ENCODE measurements at regions not wholly inside any gene's neighbourhood (a gene's known extent, or its start where the extent isn't known, plus 50 kb on each side); places are given as distances from the start of the nearest gene placed in this dataset.

DNA sequence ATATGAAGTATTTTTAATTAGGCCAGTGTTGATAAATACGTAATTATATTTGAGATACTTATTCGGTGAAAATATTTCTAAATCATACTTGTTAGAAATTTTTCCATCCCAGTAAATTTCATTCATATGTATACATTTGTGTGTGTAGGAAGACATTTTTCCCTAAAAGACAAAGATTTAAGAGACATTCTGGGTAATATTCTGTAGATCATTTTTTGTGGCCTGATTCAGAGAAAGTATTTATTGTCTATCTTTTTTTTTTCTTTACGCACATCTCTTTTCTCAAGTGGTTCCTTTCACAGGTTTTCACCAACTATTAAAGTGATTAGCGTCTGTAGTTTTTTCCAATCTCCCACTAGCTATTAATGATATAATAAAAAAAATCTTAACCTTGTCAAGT, 224.1 kb downstream of the MEF2C start:
- Histone ChIP-seq H3K9ac (ENCODE audit: low read depth in 1 of 2, low read length in 2 of 2) (no peak overlapping the region), H3K27ac (ENCODE audit: low read depth, low read length) (no peak overlapping the region), H3K27me3 (ENCODE audit: control insufficient read depth in 1 of 2, insufficient read depth in 2 of 2, low read length in 2 of 2) (peaks cover 36 to 50% of the 10 kb centered on the region in 2 donors), H3K4me1 (ENCODE audit: control insufficient read depth in 1 of 2, insufficient read depth in 2 of 2, low read length in 2 of 2) (peaks cover 0 to 3% of the 10 kb centered on the region in 2 donors), H3K4me3 (ENCODE audit: low read depth in 1 of 2, low read length in 2 of 2) (no peak overlapping the region), H3K9me3 (ENCODE audit: control insufficient read depth in 1 of 2, low read length in 2 of 2) (no peaks in the 10 kb centered on the region), H3K36me3 (ENCODE audit: control insufficient read depth in 1 of 2, insufficient read depth in 2 of 2, low read length in 2 of 2) (no peaks in the 10 kb centered on the region)

DNA sequence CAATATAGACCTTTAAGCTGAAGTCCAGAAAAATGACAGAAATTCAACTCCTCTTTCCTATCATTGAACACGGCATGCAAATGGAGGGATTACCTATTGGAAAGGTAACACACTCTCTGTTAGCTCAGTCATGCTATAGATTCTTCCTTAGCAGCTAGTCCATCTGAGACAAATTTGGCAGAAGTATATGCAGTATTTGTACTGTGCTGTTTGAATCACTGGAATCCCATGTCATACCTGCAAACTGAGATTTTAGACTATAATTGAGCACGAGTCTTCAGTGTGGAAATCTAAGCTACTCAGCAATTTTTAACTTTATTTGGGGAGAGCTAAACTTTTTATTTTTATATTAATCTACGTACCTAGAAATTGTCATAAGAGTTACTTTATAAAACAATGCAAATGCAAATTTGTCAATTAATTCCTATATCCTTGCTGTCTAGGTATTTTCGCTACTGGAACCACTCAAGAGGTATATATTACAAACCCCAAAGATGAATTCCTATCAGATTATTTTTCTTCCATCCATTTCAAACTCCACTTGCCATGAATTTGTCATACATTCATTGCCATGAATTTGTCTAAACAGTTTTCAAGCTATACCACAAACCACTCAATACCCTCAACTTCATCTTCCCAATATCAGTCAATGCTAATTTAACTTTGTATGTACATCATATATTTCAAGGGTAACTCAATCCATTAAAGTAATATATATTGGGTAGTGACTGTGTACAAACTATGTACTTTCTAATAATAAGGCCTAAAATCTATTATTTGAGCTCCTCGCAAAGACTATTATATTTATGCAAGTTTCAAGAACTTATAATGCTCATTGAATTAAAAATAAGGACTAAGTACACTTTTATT, 224.8 kb downstream of the MEF2C start:
- Histone ChIP-seq H3K36me3 (ENCODE audit: control insufficient read depth in 1 of 2, insufficient read depth in 2 of 2, low read length in 2 of 2) (no peaks in the 10 kb centered on the region), H3K9ac (ENCODE audit: low read depth in 1 of 2, low read length in 2 of 2) (no peak overlapping the region), H3K4me1 (ENCODE audit: control insufficient read depth in 1 of 2, insufficient read depth in 2 of 2, low read length in 2 of 2) (peaks cover 0 to 3% of the 10 kb centered on the region in 2 donors), H3K27me3 (ENCODE audit: control insufficient read depth in 1 of 2, insufficient read depth in 2 of 2, low read length in 2 of 2) (peaks cover 29 to 43% of the 10 kb centered on the region in 2 donors), H3K4me3 (ENCODE audit: low read depth in 1 of 2, low read length in 2 of 2) (no peak overlapping the region), H3K9me3 (ENCODE audit: control insufficient read depth in 1 of 2, low read length in 2 of 2) (no peaks in the 10 kb centered on the region), H3K27ac (ENCODE audit: low read depth, low read length) (no peak overlapping the region)

DNA sequence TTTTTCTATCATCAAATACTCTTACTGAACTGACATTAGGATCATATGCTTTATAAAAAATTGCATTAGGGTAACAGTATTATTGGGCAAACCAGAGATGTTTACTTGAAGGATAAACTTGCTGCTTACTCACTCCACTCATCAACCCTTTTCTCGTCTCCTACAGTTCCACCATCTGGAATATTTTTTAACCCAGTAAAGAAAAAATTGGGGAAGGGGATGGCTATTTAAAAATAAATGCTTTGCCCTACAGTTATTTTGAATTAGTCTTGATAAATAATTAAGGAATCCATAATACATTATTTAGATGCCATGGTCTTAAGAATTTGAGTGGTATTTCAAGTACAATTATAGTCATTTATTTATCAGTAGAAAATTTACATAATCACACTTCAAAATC, 225.8 kb downstream of the MEF2C start:
- peaks cover 0 to 3% of the 10 kb centered on the region in 2 donors for H3K4me1 ChIP-seq (ENCODE audit: control insufficient read depth in 1 of 2, insufficient read depth in 2 of 2, low read length in 2 of 2)
- no peaks in the 10 kb centered on the region for H3K9me3 ChIP-seq (ENCODE audit: control insufficient read depth in 1 of 2, low read length in 2 of 2)
- no peak overlapping the region for H3K27ac ChIP-seq (ENCODE audit: low read depth, low read length)
- no peaks in the 10 kb centered on the region for H3K36me3 ChIP-seq (ENCODE audit: control insufficient read depth in 1 of 2, insufficient read depth in 2 of 2, low read length in 2 of 2)
- H3K9ac ChIP-seq (ENCODE audit: low read depth in 1 of 2, low read length in 2 of 2), result no peak overlapping the region
- H3K4me3 ChIP-seq (ENCODE audit: low read depth in 1 of 2, low read length in 2 of 2), result no peak overlapping the region
- H3K27me3 ChIP-seq (ENCODE audit: control insufficient read depth in 1 of 2, insufficient read depth in 2 of 2, low read length in 2 of 2), result peaks cover 24 to 33% of the 10 kb centered on the region in 2 donors

DNA sequence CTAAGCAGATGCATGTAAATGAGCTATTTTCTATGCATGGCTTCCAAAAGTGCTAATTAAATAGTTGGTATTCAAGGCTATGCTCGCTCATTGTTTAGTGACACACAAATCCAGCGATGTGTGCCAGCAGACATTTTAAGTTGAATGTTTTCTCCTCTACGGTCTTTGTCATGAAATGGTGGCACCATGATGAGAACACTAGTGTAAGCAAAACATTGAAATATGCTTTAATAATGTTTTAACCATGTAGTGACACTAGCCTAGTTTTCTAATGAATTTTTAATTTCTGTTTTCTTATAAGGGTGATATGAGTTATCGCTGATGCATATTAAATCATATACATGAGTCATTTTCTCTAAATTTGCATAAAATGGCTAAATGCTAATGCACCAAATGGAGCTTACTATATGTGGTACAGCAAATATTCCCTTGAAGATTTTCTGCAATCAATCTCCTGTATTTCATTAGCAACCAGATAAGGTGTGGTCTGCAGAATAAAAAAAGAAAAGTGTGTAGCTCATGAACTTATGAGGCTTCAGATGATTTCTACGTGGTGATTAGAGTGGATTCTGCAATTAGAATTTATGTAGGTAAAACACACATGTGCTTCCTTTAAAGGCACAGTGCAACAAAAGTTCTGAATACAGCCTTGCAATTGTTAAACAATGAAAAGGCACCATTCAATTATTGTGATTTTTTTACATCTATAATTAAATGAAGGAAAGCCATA, 226.6 kb downstream of the MEF2C start:
- Histone ChIP-seq H3K9me3 (ENCODE audit: control insufficient read depth in 1 of 2, low read length in 2 of 2) (no peaks in the 10 kb centered on the region), H3K9ac (ENCODE audit: low read depth in 1 of 2, low read length in 2 of 2) (no peak overlapping the region), H3K27ac (ENCODE audit: low read depth, low read length) (no peak overlapping the region), H3K27me3 (ENCODE audit: control insufficient read depth in 1 of 2, insufficient read depth in 2 of 2, low read length in 2 of 2) (peaks cover 17 to 27% of the 10 kb centered on the region in 2 donors), H3K4me3 (ENCODE audit: low read depth in 1 of 2, low read length in 2 of 2) (no peak overlapping the region), H3K4me1 (ENCODE audit: control insufficient read depth in 1 of 2, insufficient read depth in 2 of 2, low read length in 2 of 2) (peaks cover 0 to 3% of the 10 kb centered on the region in 2 donors), H3K36me3 (ENCODE audit: control insufficient read depth in 1 of 2, insufficient read depth in 2 of 2, low read length in 2 of 2) (no peaks in the 10 kb centered on the region)

DNA sequence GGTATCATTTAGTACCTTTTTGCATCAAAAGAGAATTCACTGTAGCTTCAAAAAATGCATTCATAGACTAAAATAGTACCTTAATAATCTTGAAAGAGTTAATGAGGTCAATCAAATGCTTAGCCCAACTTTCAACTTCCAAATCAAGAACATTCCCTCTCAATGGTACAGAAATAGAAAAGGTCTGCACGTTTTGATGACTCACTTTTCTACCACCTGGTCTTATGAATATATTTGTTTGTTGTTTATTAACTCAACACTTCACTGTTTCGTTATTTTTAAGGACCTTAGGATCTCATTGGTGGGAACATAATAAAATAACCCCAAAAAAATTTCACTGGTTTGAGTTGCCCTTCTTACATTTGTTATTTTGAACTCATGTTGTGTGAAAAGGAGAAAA, 229.5 kb downstream of the MEF2C start:
- Histone ChIP-seq H3K9me3 (ENCODE audit: control insufficient read depth in 1 of 2, low read length in 2 of 2) (no peaks in the 10 kb centered on the region), H3K4me1 (ENCODE audit: control insufficient read depth in 1 of 2, insufficient read depth in 2 of 2, low read length in 2 of 2) (no peaks in the 10 kb centered on the region), H3K36me3 (ENCODE audit: control insufficient read depth in 1 of 2, insufficient read depth in 2 of 2, low read length in 2 of 2) (no peaks in the 10 kb centered on the region), H3K4me3 (ENCODE audit: low read depth in 1 of 2, low read length in 2 of 2) (no peak overlapping the region), H3K27ac (ENCODE audit: low read depth, low read length) (no peak overlapping the region), H3K9ac (ENCODE audit: low read depth in 1 of 2, low read length in 2 of 2) (no peak overlapping the region), H3K27me3 (ENCODE audit: control insufficient read depth in 1 of 2, insufficient read depth in 2 of 2, low read length in 2 of 2) (peaks cover 0 to 3% of the 10 kb centered on the region in 2 donors)

DNA sequence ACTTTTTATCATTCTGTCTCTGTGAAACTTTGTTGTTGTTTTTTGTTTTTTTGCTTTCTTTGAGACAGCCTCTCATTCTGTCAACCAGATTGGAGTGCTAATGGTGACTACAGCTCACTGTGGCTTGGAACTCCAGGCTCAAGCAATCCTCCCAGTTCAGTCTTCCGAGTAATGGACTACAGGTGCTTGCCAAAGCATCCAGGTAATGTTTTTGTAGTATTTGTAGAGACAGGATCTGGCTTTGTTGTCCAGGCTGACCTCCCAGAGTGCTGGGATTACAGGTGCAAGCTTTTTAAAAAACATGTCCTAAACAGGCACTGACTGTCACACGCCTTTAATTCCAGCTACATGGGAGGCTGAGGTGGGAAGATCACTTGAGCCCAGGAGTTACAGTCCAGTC, 235.1 kb downstream of the MEF2C start:
- Histone ChIP-seq H3K9me3 (ENCODE audit: control insufficient read depth in 1 of 2, low read length in 2 of 2) (no peaks in the 10 kb centered on the region), H3K4me1 (ENCODE audit: control insufficient read depth in 1 of 2, insufficient read depth in 2 of 2, low read length in 2 of 2) (no peaks in the 10 kb centered on the region), H3K36me3 (ENCODE audit: control insufficient read depth in 1 of 2, insufficient read depth in 2 of 2, low read length in 2 of 2) (no peaks in the 10 kb centered on the region), H3K27ac (ENCODE audit: low read depth, low read length) (no peak overlapping the region), H3K27me3 (ENCODE audit: control insufficient read depth in 1 of 2, insufficient read depth in 2 of 2, low read length in 2 of 2) (peaks cover 0 to 2% of the 10 kb centered on the region in 2 donors), H3K4me3 (ENCODE audit: low read depth in 1 of 2, low read length in 2 of 2) (no peak overlapping the region), H3K9ac (ENCODE audit: low read depth in 1 of 2, low read length in 2 of 2) (no peak overlapping the region)

DNA sequence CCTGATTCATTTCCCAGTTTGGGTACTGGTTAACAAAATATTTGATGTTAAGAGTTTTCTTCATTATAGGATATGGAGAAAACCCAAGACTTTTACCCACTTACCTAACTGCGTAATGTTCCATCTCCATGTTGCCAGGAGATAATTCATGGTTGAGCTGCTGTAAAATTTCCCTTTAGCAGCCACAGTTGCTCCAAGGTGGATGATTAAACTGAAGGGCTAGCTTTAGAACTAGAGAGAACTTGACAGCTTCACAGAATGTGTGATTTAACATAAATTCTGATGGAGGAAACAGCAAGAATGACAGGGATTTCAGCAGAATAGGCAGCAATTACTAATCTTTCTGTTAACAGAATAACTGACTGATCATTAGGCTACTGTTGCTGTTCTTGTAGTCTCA, 236.1 kb downstream of the MEF2C start:
- Histone ChIP-seq H3K27ac (ENCODE audit: low read depth, low read length) (no peak overlapping the region), H3K36me3 (ENCODE audit: control insufficient read depth in 1 of 2, insufficient read depth in 2 of 2, low read length in 2 of 2) (no peaks in the 10 kb centered on the region), H3K9ac (ENCODE audit: low read depth in 1 of 2, low read length in 2 of 2) (no peak overlapping the region), H3K4me1 (ENCODE audit: control insufficient read depth in 1 of 2, insufficient read depth in 2 of 2, low read length in 2 of 2) (no peaks in the 10 kb centered on the region), H3K4me3 (ENCODE audit: low read depth in 1 of 2, low read length in 2 of 2) (no peak overlapping the region), H3K9me3 (ENCODE audit: control insufficient read depth in 1 of 2, low read length in 2 of 2) (no peaks in the 10 kb centered on the region), H3K27me3 (ENCODE audit: control insufficient read depth in 1 of 2, insufficient read depth in 2 of 2, low read length in 2 of 2) (peaks cover 0 to 2% of the 10 kb centered on the region in 2 donors)

DNA sequence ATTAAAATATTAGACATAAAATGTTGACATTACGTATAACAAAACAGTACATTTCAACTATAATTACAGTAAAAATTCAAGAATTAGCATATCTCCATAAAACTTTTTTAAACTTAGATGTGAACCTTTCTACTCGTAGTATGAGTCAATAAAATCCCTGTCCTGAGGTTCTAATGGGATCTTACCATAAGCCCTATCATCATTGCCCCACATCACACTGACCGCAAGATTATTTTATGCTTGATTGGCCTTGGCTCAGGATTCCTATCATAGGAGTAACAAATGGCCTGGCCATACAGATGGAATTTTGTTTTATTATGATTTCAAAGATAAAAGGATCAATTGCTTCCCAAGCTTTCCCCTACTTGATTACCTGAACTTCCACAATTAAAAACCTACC, 238.3 kb downstream of the MEF2C start:
- Histone ChIP-seq H3K4me1 (ENCODE audit: control insufficient read depth in 1 of 2, insufficient read depth in 2 of 2, low read length in 2 of 2) (no peaks in the 10 kb centered on the region), H3K4me3 (ENCODE audit: low read depth in 1 of 2, low read length in 2 of 2) (no peak overlapping the region), H3K9me3 (ENCODE audit: control insufficient read depth in 1 of 2, low read length in 2 of 2) (no peaks in the 10 kb centered on the region)

DNA sequence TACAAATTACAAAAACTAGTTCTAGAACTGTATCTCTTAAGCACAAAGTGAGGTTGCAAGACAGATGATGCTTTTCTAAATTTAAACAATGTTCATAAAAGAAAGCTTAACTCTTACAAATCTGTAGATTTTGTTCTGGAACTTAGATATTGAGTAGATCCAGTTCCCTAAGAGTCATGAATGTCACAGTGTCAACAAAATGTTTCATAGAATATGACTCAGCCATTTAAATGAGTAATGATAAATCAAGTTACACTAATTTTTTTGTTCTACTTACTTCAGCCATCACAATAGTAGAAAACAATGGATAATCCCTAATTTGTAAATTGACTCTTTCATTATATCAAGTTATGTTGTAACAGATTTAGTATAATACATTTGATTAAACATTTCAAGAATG, 239.7 kb downstream of the MEF2C start:
- H3K9ac ChIP-seq (ENCODE audit: low read depth in 1 of 2, low read length in 2 of 2), result no peak overlapping the region
- no peaks in the 10 kb centered on the region for H3K4me1 ChIP-seq (ENCODE audit: control insufficient read depth in 1 of 2, insufficient read depth in 2 of 2, low read length in 2 of 2)
- H3K27ac ChIP-seq (ENCODE audit: low read depth, low read length), result no peak overlapping the region
- H3K36me3 ChIP-seq (ENCODE audit: control insufficient read depth in 1 of 2, insufficient read depth in 2 of 2, low read length in 2 of 2), result no peaks in the 10 kb centered on the region
- H3K4me3 ChIP-seq (ENCODE audit: low read depth in 1 of 2, low read length in 2 of 2), result no peak overlapping the region
- no peaks in the 10 kb centered on the region for H3K9me3 ChIP-seq (ENCODE audit: control insufficient read depth in 1 of 2, low read length in 2 of 2)
- peaks cover 0 to 2% of the 10 kb centered on the region in 2 donors for H3K27me3 ChIP-seq (ENCODE audit: control insufficient read depth in 1 of 2, insufficient read depth in 2 of 2, low read length in 2 of 2)

More for the DNA sequence above, 238.3 kb downstream of the MEF2C start:
- Histone ChIP-seq H3K27me3 (ENCODE audit: control insufficient read depth in 1 of 2, insufficient read depth in 2 of 2, low read length in 2 of 2) (peaks cover 0 to 2% of the 10 kb centered on the region in 2 donors), H3K27ac (ENCODE audit: low read depth, low read length) (no peak overlapping the region), H3K9ac (ENCODE audit: low read depth in 1 of 2, low read length in 2 of 2) (no peak overlapping the region), H3K36me3 (ENCODE audit: control insufficient read depth in 1 of 2, insufficient read depth in 2 of 2, low read length in 2 of 2) (no peaks in the 10 kb centered on the region)

DNA sequence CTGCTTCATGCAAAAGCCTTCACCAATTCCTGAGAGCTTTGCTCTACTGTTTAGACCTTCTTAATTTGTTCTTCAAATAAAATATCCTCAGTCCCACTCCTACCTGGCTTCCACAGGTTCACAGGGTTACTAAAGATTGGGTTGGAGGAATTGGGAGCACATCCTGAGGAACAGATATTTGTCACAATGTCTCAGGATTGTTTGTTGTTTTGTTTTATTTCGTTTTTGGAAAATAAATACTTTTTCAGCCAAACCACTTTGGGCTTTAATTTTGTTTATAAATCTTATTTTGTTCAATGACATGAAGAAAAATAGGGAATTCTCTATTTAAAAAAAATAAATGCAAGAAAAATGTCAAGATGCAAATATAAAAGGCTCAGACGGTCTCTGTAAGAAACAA, 249.0 kb downstream of the MEF2C start:
- Histone ChIP-seq H3K27ac (ENCODE audit: low read depth, low read length) (no peak overlapping the region), H3K36me3 (ENCODE audit: control insufficient read depth in 1 of 2, insufficient read depth in 2 of 2, low read length in 2 of 2) (no peaks in the 10 kb centered on the region), H3K27me3 (ENCODE audit: control insufficient read depth in 1 of 2, insufficient read depth in 2 of 2, low read length in 2 of 2) (no peaks in the 10 kb centered on the region), H3K9ac (ENCODE audit: low read depth in 1 of 2, low read length in 2 of 2) (no peak overlapping the region), H3K9me3 (ENCODE audit: control insufficient read depth in 1 of 2, low read length in 2 of 2) (no peaks in the 10 kb centered on the region), H3K4me3 (ENCODE audit: low read depth in 1 of 2, low read length in 2 of 2) (no peak overlapping the region), H3K4me1 (ENCODE audit: control insufficient read depth in 1 of 2, insufficient read depth in 2 of 2, low read length in 2 of 2) (no peaks in the 10 kb centered on the region)

All from duodenal mucosa (tissue), 2 donors.